ENCODE measurements at regions not wholly inside any gene's neighbourhood (a gene's known extent, or its start where the extent isn't known, plus 50 kb on each side); places are given as distances from the start of the nearest gene placed in this dataset.

DNA sequence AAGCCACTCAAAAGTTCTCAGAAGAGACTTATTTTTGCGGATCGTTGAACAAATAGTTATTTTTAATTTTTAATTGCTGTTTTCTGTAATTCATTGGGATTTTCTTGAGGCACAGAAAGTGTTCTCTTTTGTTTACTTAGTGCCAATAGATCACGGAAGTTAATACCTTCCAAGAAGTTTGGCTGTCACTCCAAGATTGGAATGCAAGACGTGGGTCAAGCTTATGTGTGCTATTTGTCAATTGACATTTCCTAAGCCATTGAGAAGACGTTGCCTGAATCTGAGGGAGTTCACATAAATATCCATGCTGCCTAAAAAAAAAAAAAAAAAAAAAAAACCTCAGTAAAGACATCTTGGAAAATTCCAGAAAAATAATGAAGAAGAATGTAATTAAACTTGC lies 1071.4 kb upstream of the ADGRB3 start:
- H3K4me3 ChIP-seq (ENCODE audit: low read depth, low read length): no peak overlapping the region
- POLR2A ChIA-PET: no interaction called here
- no peak for DNase-seq (ENCODE audit: low read depth, low spot score)
- CTCF ChIA-PET: no interaction called here
- TF ChIP-seq, protein P1, sequence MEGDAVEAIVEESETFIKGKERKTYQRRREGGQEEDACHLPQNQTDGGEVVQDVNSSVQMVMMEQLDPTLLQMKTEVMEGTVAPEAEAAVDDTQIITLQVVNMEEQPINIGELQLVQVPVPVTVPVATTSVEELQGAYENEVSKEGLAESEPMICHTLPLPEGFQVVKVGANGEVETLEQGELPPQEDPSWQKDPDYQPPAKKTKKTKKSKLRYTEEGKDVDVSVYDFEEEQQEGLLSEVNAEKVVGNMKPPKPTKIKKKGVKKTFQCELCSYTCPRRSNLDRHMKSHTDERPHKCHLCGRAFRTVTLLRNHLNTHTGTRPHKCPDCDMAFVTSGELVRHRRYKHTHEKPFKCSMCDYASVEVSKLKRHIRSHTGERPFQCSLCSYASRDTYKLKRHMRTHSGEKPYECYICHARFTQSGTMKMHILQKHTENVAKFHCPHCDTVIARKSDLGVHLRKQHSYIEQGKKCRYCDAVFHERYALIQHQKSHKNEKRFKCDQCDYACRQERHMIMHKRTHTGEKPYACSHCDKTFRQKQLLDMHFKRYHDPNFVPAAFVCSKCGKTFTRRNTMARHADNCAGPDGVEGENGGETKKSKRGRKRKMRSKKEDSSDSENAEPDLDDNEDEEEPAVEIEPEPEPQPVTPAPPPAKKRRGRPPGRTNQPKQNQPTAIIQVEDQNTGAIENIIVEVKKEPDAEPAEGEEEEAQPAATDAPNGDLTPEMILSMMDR (IDR thresholded peaks at IDR 0.05; ENCODE audit: insufficient read depth, low read length, missing control alignments): no peak

GRCh38 chr6:67560068-67560467 lies 1075.0 kb upstream of the ADGRB3 start:
- ChIA-PET CTCF (no interaction called here), POLR2A (no interaction called here)
- DNase-seq (ENCODE audit: low read depth, low spot score): no peak
- TF ChIP-seq, protein P1 (IDR thresholded peaks at IDR 0.05; ENCODE audit: insufficient read depth, low read length, missing control alignments): no peak
- no peak overlapping the region for H3K4me3 ChIP-seq (ENCODE audit: low read depth, low read length)

GRCh38 chr6:67558985-67559384 lies 1076.1 kb upstream of the ADGRB3 start:
- ChIA-PET CTCF (no interaction called here), POLR2A (no interaction called here)
- TF ChIP-seq, protein P1 (IDR thresholded peaks at IDR 0.05; ENCODE audit: insufficient read depth, low read length, missing control alignments): no peak
- H3K4me3 ChIP-seq (ENCODE audit: low read depth, low read length): no peak overlapping the region
- DNase-seq (ENCODE audit: low read depth, low spot score): no peak

GRCh38 chr6:67544851-67545452 lies 1090.1 kb upstream of the ADGRB3 start:
- ChIA-PET POLR2A (no interaction called here), CTCF (no interaction called here)
- DNase-seq (ENCODE audit: low read depth, low spot score): no peak
- no peak overlapping the region for H3K4me3 ChIP-seq (ENCODE audit: low read depth, low read length)
- TF ChIP-seq, protein P1 (IDR thresholded peaks at IDR 0.05; ENCODE audit: insufficient read depth, low read length, missing control alignments): no peak

GRCh38 chr6:67541586-67541985 lies 1093.5 kb upstream of the ADGRB3 start:
- ChIA-PET POLR2A (no interaction called here), CTCF (no interaction called here)
- TF ChIP-seq, protein P1 (IDR thresholded peaks at IDR 0.05; ENCODE audit: insufficient read depth, low read length, missing control alignments): no peak
- no peak overlapping the region for H3K4me3 ChIP-seq (ENCODE audit: low read depth, low read length)
- peak; percentile 1 for DNase-seq (ENCODE audit: low read depth, low spot score)

DNA sequence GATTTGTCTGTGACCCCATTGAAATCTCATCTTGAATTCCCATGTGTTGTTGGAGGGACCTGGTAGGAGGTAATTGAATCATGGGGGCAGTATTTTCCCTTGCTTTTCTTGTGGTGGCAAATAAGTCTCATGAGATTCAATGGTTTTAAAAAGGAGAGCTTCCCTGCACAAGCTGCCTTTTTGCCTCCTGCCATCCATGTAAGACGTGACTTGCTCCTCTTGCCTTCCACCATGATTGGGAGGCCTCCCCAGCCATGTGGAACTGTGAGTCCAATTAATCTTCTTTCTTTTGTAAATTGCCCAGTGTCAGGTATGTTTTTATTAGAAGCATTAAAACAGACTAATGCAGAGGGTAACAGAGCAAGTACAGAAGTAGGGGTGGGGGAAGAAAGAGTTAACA lies 1097.0 kb upstream of the ADGRB3 start:
- TF ChIP-seq, protein P1 (IDR thresholded peaks at IDR 0.05; ENCODE audit: insufficient read depth, low read length, missing control alignments): no peak
- POLR2A ChIA-PET: no interaction called here
- H3K4me3 ChIP-seq (ENCODE audit: low read depth, low read length): no peak overlapping the region
- CTCF ChIA-PET: no interaction called here
- DNase-seq (ENCODE audit: low read depth, low spot score): no peak

All from AG04449 (cell line).